NCI-H1105 (cell line): ENCODE measurements at regions not wholly inside any gene's neighbourhood (a gene's known extent, or its start where the extent isn't known, plus 50 kb on each side); places are given as distances from the start of the nearest gene placed in this dataset.
A peak's percentile ranks its signal among the peaks of the same experiment; 100 is the strongest.
"Not testable (repeated sequence)": the region's sequence is repeated elsewhere in the genome, so short reads cannot be mapped to it uniquely, and the experiment has no call there.

Experiments
- DNase-seq: peaks from one replicate; lab custom pipeline; 2025; lab: John Stamatoyannopoulos, UW

DNA sequence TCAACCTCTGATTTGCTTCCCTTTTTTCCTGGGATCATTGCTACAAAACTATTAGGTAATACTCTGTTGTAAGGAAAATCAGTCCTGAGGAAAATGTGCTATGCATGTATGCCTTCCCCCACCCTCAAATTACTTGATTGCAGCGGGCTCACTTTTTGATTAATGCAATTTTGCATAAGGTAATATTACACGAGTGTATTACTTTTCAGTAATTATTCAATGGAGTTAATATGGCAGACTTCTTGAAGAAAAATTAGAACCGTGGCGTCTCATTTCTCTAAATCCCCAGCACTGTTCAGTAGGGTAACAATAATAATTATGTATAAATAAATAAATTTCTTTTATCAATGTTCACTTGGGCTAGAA, 527.6 kb upstream of the FANCL start:
- DNase-seq, result no peak

DNA sequence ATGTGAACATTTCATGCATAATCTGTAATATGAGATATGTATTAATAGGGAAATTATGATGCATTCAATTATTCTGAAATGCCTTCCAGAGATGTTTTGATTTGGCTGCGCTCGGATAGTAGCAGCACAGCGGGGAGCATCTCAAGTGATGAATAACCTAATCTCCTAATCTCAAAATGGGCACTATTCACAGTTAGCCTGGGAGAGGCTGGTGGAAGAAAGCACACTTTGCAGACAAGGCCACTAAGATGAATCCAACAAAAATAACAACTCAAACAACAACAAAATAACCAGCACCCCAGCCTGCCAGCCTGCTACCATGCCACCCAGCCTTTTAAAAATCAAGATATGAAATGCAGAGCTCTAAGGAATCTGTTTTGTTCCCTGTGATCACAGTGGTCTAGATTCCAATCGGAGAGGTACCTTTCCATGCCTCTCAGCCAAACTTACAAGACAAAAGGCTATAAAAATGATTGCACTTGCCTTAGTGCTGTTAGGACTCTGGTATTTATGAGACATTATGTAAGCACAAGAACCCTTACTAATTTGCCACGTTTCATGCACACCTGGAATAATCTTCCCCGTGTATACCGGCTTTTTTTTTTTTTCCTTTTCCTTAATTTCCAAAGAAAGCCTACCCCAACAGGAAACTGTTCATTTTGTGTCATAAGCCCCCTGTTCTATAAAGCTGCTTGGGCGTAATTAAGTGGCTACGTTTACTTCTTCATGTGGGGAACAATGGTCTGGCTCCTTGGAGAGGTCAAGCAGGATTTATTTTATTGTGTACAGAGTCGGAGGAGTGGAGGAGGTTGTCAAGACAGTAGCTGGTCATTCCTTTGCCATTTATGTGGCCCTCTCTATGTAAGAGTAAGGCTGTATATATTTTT, 526.9 kb upstream of the FANCL start:
- DNase-seq, result no peak

DNA sequence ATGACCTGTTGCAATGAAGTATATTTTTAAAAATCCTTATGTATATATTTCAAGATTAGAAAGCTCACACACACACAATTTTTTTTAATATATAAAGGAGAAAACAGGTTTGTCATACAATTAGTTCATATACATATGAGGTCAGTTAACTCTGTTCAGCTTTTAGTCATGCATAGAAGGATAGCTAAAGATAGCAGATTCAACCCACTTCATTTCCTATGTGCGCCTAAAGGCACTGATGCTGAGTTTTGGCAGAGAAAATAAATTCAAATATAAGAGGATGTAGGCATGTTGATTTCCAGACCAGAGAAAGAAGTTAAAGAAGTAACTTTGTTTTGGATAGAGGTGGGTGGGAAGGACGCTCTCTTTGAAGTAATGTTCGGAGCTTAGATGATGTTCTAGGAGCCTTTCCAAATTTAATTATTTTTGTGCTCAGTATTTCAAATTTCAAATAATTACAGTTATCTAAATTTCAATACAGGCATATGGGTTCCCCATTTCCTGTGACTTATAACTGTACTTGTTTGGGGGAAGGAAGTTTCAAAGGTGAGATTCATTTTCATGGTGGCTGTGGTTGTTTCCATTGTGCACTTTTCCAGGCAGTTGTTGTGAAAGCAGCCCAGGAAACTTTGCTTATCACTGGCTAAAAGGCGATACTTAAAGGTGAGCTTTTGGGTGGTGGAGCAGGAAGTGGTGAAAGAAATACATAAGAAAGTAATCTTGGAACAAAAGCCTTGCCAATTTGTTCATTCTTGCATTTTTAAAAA, 523.4 kb upstream of the FANCL start:
- no peak for DNase-seq

DNA sequence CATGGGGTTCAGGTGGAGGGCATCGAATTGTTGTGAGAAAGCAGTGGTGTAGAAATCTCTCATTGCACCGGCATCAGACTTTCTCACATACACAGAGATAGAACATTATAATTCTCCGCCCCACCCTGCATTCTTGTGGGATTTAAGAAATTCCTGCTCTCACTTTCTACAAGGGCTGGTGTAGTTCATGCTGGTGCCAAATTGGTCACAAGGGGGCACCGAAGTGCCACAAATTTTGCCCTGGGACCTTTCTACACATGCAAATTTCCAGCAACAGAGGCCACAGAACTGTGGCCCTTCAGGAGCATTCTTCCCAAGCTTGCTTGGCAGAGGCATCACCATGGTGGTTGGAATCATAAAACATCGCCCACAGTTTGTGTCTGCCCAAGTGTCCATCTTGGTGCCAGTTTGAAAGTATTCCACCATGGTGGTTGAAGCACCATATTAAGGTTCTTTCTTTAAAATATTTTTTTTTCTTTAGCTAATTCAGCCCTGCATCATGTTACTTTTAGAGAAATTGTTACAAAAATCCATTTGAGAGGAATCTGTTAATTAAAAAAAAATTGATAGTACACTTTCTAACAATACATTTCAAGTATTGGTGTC, 521.2 kb upstream of the FANCL start:
- peak; percentile 24 for DNase-seq

DNA sequence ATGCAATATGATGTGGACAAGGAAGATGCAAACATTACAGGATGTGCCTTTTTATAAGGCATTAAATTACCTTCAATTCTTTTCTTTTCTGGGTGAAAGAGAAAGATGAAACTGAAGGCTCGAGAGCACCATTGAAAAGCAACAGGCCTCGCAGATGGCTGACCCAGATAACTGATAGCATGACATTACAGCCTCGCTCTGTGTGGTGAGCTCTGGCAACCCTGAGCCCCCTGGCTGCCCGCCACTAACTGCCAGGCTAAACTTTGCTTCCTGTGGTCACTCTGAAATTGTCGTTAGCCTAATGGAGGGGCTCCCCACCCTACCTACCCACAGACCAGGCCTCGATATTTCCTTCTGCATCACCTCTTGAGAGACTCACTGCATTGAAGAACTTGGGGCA, 516.8 kb upstream of the FANCL start:
- DNase-seq, result no peak

DNA sequence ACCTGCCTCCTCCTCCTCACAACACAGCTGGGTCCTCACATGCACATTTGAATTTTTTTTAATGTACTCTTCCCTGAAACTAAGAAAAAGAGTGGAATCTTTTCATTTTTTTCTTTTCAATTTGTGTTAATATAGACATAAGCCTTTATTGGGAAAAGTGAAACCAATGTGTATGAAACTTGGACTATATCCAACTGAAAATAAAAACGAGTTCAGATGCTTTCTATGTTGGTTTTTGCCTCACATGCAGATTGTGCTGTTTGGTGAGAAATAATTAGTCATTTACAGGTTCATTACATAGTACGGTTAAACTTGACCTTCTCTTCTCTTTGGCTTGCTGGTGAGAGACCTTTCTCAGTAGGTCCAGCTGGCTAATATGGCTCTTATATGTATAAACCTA, 515.2 kb upstream of the FANCL start:
- DNase-seq, result no peak

DNA sequence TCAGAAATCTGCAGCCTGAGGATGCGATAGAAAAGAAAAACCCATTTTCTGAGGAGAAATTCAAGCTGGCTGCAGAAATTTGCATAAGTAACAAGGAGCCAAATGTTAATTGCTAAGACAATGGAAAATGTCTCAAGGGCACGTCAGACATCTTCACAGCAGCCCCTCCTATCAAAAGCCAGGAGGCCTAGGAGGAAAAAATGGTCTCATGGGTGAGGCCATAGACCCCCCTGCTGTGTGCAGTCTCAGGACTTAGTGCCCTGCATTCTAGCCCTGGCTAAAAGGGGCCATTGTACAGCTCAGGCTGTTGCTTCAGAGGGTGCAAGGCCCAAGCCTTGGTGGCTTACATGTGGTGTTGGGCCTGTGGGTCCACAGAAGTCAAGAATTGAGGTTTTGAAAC, 511.4 kb upstream of the FANCL start:
- not testable (repeated sequence) for DNase-seq

DNA sequence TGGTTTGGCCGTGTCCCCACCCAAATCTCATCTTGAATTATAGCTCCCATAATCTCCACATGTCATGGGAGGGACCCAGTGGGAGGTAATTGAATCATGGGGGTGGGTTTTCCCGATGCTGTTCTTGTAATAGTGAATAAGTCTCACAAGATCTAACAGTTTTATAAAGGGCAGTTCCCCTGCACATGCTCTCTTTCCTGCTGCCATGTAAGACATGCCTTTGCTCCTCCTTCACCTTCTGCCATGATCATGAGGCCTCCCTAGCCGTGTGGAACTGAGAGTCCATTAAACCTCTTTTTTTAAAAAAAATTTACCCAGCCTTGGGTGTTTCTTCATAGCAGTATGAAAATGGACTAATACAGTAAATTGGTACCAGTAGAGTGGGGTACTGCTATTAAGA, 510.6 kb upstream of the FANCL start:
- not testable (repeated sequence) for DNase-seq

DNA sequence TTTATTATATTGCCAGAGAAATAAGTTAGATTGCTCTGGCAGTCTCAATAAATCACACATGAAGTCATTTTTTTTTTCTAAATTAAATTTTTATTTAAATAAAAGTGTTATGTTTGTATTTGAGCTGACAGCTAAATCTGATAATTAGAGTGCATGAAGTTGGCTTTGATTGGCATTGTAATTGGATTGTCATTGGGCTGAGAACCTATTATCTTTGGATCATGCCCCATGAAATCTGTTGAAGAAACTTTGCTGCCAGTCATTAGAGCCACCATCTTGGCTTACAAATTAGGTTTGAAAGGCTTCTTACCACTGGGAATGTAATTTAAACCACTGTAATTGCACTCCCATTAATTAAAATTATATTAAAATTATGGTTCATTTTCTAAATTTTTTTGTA, 507.9 kb upstream of the FANCL start:
- no peak for DNase-seq

DNA sequence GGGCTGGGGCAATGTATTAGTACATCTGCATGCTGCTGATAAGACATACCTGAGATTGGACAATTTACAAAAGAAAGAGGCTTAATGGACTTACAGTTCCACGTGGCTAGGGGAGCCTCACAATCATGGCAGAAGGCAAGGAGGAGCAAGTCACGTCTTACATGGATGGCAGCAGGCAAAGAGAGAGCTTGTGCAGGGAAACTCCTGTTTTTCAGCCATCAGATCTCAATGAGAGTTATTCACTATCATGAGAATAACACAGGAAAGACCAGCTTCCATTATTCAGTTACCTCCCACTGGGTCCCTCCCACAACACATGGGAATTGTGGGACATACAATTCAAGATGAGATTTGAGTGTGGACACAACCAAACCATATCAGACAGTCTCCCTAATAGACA, 504.2 kb upstream of the FANCL start:
- DNase-seq, result not testable (repeated sequence)

DNA sequence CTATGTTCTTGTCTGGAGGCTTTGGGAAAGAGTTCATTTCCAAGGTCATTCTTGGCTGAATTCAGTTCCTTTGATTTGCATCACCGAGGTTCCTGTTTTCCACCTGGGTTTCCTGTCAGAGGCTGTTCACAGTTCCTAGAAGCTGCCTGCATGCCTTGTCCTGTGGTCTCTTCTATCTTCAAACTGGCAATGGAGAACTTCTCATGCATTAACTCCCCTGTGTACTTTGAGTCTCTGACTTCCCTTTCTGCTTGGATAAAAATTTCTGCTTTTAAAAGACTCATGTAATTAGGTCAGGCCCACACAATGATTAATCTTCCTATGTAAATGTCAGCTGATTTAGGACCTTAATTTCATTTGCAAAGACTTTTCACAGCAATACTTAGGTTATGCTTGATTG, 499.3 kb upstream of the FANCL start:
- DNase-seq, result no peak

DNA sequence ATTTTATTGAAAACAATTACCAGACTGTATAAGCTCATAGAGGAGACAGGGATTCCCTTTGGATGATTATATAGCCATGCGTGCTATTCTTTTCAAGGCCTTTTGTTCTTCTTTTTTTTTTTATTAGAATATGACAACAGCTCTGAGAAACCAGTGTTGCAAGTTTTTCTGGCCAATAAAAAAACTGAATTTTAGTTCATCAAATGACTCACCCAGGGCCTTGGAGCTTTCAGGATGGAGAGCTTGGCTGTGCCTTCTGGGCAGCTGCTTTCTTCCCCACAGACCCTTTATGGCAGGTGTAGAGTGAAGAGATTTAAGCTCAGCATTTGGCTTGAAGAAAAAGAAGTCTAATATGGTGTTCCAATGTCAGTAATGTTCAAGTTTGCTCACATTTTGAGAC, 497.9 kb upstream of the FANCL start:
- DNase-seq, result no peak

DNA sequence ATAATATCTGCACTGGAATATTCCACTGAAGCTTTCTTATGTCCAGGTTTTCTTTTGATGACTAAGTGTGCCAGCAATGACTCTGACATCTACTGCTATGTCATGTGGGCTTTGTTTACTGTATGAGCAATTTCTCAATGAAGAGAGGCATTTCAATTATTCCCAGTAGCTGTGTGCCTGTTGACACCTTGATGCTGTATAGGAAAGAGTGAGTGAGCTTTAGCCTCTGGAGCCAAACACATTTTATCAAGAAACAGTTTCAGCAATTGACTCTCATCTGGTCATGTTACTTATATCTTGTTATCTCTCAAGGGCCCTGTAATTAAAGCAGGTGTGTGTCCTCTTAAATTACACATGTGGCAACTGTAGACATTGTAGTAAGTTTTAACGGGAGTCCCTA, 493.2 kb upstream of the FANCL start:
- DNase-seq, result peak; percentile 20

DNA sequence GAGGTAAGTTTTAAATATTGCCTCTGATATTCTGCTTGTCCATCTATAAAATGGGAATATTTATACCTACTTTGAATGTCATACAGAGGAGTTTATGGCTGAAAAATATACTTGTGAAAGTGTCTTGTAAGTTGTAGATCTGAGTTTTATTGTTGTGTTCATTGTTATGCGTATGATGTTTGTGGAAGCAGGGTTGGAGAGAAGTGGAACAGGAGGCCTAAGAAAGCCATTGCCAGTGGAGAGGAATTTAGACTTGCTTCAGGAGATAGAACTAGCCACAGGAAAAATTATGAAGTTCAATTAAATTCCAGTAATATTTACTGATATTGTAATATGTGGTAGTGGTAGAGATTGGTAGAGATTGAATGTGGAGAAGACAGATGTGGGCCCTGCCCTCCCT, 491.9 kb upstream of the FANCL start:
- DNase-seq, result no peak

DNA sequence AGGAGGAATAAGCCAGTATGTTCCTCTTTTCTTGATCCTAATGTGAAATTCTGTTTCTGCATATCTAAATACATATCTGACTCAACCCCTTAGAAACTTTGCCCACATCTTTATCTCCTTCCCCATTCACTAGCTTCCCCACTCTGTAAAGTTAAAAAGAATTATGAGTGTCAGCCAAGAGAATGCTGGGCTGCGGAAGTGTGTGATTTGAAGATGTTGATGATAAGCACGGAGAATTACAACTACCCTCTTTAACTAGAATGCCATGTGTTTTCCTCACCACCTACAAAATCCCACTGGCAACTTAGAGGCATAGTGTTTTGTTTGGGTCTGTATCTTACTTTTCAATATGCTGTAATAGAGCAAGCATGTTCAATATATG, 490.4 kb upstream of the FANCL start:
- no peak for DNase-seq

DNA sequence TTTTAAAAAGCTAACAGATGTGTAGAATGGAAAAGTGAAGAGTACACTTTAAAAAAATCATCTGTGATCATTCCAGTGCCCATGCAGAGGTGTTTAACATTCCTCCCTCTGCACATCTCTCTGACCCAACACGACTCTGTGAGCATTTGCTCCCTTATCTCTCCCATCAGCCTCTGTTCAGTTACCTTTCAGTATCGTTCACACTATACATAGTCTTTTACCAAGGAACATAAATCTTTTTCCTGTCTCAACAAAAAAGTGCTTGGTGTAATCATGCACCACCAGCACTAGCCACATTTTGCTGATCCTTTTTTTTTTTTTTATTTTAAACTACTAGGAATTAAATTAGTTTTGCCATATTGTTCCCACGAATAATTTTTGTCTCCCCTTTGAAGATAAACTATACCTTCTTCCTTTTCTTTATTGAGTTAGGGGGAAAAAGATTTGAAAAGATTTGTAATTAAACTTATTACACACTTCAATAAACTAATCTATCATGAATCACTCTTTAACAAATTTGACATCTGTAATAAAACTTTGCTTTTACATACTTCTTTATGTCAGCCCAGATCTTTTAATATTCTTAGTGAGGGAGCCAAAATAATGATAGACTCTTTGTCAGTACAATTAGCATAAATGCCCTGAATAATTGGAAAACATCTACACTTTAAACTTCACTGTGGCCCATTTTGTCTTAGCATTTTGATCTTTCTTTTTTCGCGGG, 489.8 kb upstream of the FANCL start:
- no peak for DNase-seq

DNA sequence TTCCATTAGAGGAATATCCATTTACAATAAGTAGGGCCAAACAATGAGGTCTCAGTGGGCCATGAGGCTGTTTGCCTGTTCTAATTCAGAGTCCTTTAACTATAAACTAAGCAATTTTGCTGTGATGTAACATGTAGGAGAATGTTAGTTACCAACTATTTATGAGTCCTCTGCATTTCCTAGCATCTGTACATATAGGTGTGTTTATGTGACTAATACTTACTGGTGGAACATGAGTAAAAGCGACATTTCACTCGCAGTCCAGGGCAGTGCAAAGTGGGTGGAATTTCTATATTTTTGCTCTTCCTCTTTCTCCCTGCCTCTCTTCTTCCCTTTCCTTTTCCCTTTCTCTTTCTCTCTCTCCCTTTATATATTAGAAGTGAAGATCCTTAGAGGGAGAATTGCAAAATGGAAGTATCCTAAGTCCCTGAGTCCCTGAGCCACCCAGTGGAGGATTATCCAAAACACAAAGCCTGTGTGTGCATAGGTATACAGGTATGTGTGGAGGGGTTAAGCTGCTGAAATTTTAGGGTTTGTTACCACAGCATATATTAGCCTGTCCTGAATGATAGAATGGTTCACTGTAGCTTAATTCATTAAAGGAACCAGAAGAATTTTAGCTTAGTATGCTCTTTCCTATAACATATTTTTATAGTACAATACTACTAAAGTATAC, 487.0 kb upstream of the FANCL start:
- no peak for DNase-seq

DNA sequence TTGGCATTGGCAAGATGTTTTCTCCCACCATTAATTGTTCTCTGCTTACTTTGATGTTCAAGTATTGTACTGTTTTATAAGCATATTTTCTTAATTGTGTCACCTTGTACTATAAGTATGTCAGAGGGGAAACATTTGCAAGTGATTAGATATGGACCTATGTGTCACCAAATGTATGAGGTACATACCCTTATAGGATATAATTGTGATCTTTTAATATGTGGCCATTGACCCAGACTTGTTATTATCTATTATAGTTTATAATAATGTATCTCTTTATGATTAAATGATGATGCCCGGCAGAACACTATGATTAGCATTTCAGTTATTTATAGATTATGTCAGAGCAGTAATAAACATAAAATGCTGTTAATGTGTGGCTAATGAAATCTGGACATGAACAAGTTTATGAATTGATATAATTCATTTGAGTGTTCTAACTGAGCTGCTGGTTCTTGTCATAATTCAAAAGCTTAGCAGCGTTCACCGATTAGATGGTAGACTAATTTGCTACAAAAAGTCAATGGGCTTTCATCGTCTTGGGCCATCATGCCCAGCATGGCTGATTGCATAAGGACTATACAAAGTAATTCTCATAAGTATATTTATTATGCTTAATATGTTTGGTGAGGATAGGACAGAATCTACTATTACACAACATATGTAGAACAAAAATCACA, 480.9 kb upstream of the FANCL start:
- DNase-seq, result no peak

DNA sequence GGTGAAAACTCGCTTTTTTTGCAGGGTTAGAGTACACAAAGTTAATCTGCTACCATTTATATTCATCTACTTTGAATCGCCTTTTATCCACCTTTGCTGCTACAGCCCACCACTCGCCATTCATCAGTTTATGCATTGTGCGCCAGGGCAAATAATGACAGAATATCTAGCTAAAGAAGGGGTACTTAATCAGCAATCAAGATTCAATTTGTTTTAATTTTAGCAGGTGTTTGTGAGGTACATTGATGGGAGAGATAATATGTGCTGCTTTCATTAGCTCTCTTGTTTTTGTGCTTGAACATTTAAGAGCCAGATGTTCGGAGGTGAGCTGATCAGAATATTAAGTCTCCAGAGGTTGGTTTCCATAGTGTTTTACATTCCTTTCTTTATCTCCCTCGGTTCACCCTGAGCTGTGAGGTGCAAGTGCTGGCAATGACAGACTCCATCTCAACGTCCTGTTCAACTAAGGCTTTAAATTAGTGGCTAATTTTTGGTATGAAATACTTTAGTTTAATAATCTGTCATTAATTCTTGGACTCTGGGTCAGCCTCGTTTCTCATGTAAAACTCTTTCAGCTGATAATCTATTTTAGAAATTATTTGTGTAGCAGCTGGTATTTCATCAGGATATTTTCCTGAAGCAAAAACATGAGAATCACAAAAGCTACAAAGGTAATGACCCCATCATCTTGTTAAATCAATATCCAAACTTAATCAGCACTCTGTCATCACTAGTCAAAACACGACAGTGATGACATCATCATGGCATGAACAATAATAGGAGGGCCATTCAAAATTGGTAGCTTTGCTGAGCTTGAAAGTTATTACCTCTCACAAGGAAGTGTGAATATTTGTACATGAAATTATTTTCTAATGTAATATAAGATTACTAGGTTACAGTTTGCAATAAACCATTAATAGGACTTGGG, 479.9 kb upstream of the FANCL start:
- DNase-seq, result no peak
